WERI-Rb-1 (cell line): ENCODE measurements at regions not wholly inside any gene's neighbourhood (a gene's known extent, or its start where the extent isn't known, plus 50 kb on each side); places are given as distances from the start of the nearest gene placed in this dataset.
"Not testable (repeated sequence)": the region's sequence is repeated elsewhere in the genome, so short reads cannot be mapped to it uniquely, and the experiment has no call there.

ENCODE experiments used
- DNase-seq: peaks from one replicate; pipeline ENCODE4 v3.0.0-alpha.2; 2020
- H3K27ac ChIP-seq: fragments of 250-450 bp; sonication (Bioruptor Pico); 2 replicates; pipeline ENCODE4 v1.5.1; 2020; ENCODE audit warnings: mild to moderate bottlenecking, moderate library complexity
- H3K27me3 ChIP-seq: fragments of 250-450 bp; sonication (Bioruptor Pico); 2 replicates; pipeline ENCODE4 v1.5.1; 2021; ENCODE audit warnings: mild to moderate bottlenecking, low read depth, moderate library complexity; ENCODE audit not compliant: insufficient read depth, severe bottlenecking
- H3K36me3 ChIP-seq: fragments of 250-450 bp; sonication (Bioruptor Pico); 2 replicates; pipeline ENCODE4 v1.5.1; 2020; ENCODE audit warnings: mild to moderate bottlenecking, moderate library complexity
- H3K4me3 ChIP-seq: 2 replicates; pipeline ENCODE4 v1.5.1; 2011; ENCODE audit warnings: low read depth, mild to moderate bottlenecking, control low read depth, low read length
- H3K9me3 ChIP-seq: fragments of 250-450 bp; sonication (Bioruptor Pico); 2 replicates; pipeline ENCODE4 v1.5.1; 2021; ENCODE audit warnings: mild to moderate bottlenecking, moderate library complexity; ENCODE audit not compliant: severe bottlenecking
- CTCF ChIP-seq: IDR thresholded peaks from 2 replicates; pipeline ENCODE4 v1.5.1; 2011; ENCODE audit warnings: low read depth, mild to moderate bottlenecking, control low read depth, inconsistent platforms, low read length

- peaks cover 63% of the 10 kb centered on the region for H3K27me3 ChIP-seq
- H3K36me3 ChIP-seq: no peaks in the 10 kb centered on the region
- no peaks in the 10 kb centered on the region for H3K9me3 ChIP-seq
- no peak for DNase-seq
- no peak overlapping the region for H3K27ac ChIP-seq
- TF ChIP-seq CTCF: no peak
- H3K4me3 ChIP-seq: no peak overlapping the region
Measured at GRCh38 chr13:22961835-22962537, 218.8 kb upstream of the SGCG start.

GRCh38 chr13:22963384-22964053, 217.3 kb upstream of the SGCG start:
- not testable (repeated sequence) for DNase-seq, H3K4me3 ChIP-seq, H3K36me3 ChIP-seq, H3K27ac ChIP-seq, H3K9me3 ChIP-seq
- H3K27me3 ChIP-seq: peaks cover 65% of the 10 kb centered on the region

GRCh38 chr13:22964245-22964966, 216.4 kb upstream of the SGCG start:
- Histone ChIP-seq H3K36me3 (no peaks in the 10 kb centered on the region), H3K4me3 (no peak overlapping the region), H3K27ac (no peak overlapping the region), H3K9me3 (no peaks in the 10 kb centered on the region), H3K27me3 (peaks cover 67% of the 10 kb centered on the region)
- no peak for DNase-seq
- TF ChIP-seq CTCF: no peak

- H3K9me3 ChIP-seq, DNase-seq: not testable (repeated sequence)
- H3K27me3 ChIP-seq: peaks cover 72% of the 10 kb centered on the region
Measured at GRCh38 chr13:22965011-22965857, 215.5 kb upstream of the SGCG start.

GRCh38 chr13:22965858-22966239, 214.9 kb upstream of the SGCG start:
- not testable (repeated sequence) for H3K36me3 ChIP-seq, DNase-seq, H3K4me3 ChIP-seq, H3K9me3 ChIP-seq, H3K27ac ChIP-seq
- H3K27me3 ChIP-seq: peaks cover 73% of the 10 kb centered on the region

More at GRCh38 chr13:22965011-22965857, 215.5 kb upstream of the SGCG start:
- not testable (repeated sequence) for H3K4me3 ChIP-seq, H3K27ac ChIP-seq, H3K36me3 ChIP-seq

GRCh38 chr13:22966753-22967152, 214.0 kb upstream of the SGCG start:
- peaks cover 77% of the 10 kb centered on the region for H3K27me3 ChIP-seq
- not testable (repeated sequence) for H3K9me3 ChIP-seq, H3K36me3 ChIP-seq, DNase-seq, H3K27ac ChIP-seq, H3K4me3 ChIP-seq

- Histone ChIP-seq H3K9me3 (no peaks in the 10 kb centered on the region), H3K27me3 (peaks cover 77% of the 10 kb centered on the region), H3K36me3 (no peaks in the 10 kb centered on the region), H3K4me3 (no peak overlapping the region), H3K27ac (no peak overlapping the region)
- no peak for DNase-seq
- no peak for TF ChIP-seq CTCF
Measured at GRCh38 chr13:22967669-22968068, 213.1 kb upstream of the SGCG start.
